ENCODE measurements at regions not wholly inside any gene's neighbourhood (a gene's known extent, or its start where the extent isn't known, plus 50 kb on each side); places are given as distances from the start of the nearest gene placed in this dataset.
"Not testable (repeated sequence)": the region's sequence is repeated elsewhere in the genome, so short reads cannot be mapped to it uniquely, and the experiment has no call there.

DNA sequence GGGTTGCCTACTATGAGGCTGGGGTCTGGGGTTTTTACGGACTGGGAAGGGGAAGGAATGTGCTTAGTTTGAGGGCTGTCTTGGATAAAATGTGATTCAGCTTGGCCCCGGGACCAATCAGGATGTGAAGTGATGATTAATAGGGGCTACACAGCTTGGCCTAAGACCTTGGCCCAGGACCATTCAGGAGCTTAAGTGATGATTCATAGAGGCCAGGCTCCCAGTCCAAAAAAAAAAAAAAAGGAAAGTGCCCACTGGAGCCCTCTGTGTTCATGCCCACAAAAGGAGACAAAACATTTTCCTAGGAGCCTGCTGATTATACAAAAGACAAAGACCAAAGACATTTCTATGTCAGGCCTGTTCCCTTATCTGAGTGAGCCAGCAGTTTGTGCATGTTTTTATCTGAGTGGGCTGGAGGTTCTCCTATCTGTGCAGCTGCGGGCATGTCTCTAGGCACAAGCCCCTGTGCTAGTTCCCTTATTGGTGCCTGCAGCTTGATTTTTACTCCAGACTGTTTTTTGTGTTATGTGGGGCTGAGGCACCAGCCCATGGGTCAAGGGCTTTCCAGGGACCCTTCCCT is 898.2 kb upstream of the GOT2 start:
- Histone ChIP-seq H3K9me3 (no peaks in the 10 kb centered on the region), H3K4me3 (no peak overlapping the region), H3K36me3 (no peaks in the 10 kb centered on the region), H3K27ac (no peak overlapping the region), H3K4me1 (ENCODE audit: insufficient read depth) (no peaks in the 10 kb centered on the region), H3K27me3 (no peaks in the 10 kb centered on the region)
- WGBS, 3 donors, result 33 to 59% (median 38%) methylated on average over 3 of the region's 3 CpGs
- DNase-seq, result no peak
- intact Hi-C loops (cut with DNase I), result no loop called here
- no peak for TF ChIP-seq POLR2A (IDR thresholded peaks at IDR 0.05)
- TF ChIP-seq, protein P1, sequence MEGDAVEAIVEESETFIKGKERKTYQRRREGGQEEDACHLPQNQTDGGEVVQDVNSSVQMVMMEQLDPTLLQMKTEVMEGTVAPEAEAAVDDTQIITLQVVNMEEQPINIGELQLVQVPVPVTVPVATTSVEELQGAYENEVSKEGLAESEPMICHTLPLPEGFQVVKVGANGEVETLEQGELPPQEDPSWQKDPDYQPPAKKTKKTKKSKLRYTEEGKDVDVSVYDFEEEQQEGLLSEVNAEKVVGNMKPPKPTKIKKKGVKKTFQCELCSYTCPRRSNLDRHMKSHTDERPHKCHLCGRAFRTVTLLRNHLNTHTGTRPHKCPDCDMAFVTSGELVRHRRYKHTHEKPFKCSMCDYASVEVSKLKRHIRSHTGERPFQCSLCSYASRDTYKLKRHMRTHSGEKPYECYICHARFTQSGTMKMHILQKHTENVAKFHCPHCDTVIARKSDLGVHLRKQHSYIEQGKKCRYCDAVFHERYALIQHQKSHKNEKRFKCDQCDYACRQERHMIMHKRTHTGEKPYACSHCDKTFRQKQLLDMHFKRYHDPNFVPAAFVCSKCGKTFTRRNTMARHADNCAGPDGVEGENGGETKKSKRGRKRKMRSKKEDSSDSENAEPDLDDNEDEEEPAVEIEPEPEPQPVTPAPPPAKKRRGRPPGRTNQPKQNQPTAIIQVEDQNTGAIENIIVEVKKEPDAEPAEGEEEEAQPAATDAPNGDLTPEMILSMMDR (IDR thresholded peaks at IDR 0.05), result no peak
- no peak for TF ChIP-seq EP300 (IDR thresholded peaks at IDR 0.05)

DNA sequence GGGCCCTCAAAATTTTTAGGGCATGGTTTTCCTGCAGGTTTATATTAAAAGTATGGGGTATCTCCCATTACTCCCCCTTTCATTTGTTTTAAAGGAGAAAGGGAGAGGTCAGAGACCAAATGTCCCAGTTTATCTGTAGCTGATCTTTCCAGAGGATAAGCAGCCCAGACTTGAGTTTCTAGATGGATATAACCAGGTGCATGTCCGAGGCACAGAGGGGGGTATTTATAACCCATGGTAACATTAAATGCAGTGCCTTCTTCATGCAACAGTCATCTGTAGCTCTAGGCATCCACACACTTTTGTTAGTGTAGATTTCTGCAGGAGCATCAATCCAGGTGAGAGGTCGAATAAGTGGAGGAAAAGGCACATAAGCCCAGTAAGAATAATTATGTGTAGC is 890.3 kb upstream of the GOT2 start:
- H3K4me3 ChIP-seq; H3K9me3 ChIP-seq; H3K27me3 ChIP-seq; intact Hi-C loops (cut with DNase I); H3K4me1 ChIP-seq (ENCODE audit: insufficient read depth); H3K36me3 ChIP-seq; H3K27ac ChIP-seq; DNase-seq: not testable (repeated sequence)
- WGBS, 3 donors, result 44 to 65% (median 63%) methylated on average over 2 of the region's 2 CpGs

DNA sequence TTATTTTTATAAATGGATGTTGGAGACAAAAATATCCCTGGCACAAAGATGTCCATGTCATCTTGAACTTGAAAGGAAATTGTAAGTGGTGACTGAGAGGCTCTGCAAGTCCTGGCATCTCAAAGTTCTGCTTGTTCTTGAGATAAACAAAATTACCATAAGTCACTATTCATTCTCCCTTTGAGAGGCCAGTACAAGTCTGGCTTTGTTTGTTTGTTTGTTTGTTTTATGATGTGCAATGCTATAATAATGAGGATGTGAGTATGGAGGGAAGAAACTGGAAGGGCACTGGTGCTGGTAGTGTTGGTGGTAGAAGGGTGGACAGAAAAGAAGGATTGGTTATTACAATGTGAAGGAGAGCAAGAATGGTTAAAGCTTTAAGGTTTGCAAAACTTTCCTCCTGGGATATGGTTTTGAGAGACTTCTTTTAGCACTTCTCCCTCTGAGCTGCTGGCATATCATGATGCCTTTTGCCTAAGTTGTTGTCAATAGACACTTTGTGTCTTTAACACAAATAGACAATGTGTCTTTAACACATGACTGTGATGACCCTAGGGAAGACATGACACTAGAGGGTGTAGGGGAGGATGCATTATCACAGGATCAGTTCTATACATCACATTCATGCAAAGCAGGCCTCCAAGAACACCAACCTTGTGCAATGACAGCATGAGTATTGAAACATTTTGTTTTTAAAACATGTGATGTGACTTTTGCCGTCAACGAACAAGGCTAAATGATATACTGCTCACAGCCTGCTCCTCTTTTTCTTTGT is 880.5 kb upstream of the GOT2 start:
- H3K27me3 ChIP-seq, result no peaks in the 10 kb centered on the region
- no peak for DNase-seq
- TF ChIP-seq EP300 (IDR thresholded peaks at IDR 0.05) (no peak), POLR2A (IDR thresholded peaks at IDR 0.05) (no peak)
- TF ChIP-seq, protein P1 (IDR thresholded peaks at IDR 0.05), result no peak
- no peaks in the 10 kb centered on the region for H3K9me3 ChIP-seq
- no peaks in the 10 kb centered on the region for H3K4me1 ChIP-seq (ENCODE audit: insufficient read depth)
- WGBS, 3 donors, result 84 to 89% (median 89%) methylated on average over 2 of the region's 2 CpGs
- no peaks in the 10 kb centered on the region for H3K36me3 ChIP-seq
- H3K4me3 ChIP-seq, result no peak overlapping the region
- H3K27ac ChIP-seq, result no peak overlapping the region
- intact Hi-C loops (cut with DNase I), result no loop called here

DNA sequence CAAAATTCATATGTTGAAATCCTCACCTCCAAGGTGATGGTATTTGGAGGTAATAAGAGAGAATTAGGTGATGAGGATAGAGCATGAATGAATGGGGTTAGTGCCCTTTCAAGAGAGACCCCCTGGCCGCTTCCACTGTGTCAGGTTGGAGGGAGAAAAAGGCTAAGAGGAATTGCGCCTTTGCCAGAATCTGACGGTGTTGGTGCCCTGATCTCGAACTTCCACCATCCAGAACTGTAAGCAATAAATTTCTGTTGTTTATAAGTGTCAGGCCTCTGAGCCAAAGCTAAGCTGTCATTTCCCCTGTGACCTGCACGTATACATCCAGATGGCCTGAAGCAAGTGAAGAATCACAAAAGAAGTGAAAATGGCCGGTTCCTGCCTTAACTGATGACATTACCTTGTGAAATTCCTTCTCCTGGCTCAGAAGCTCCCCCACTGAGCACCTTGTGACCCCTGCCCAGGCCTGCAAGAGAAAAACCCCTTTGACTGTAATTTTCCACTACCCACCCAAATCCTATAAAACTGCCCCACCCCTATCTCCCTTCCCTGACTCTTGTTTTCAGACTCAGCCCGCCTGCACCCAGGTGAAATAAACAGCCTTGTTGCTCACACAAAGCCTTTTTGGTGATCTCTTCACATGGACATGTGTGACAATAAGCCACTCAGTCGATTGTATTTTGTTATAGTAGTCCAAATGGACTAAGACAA is 878.9 kb upstream of the GOT2 start:
- H3K4me3 ChIP-seq; DNase-seq; H3K36me3 ChIP-seq; H3K27me3 ChIP-seq; intact Hi-C loops (cut with DNase I); H3K4me1 ChIP-seq (ENCODE audit: insufficient read depth); H3K9me3 ChIP-seq; H3K27ac ChIP-seq: not testable (repeated sequence)
- 47 to 53% (median 47%) methylated on average over 8 of the region's 8 CpGs for WGBS, 3 donors

DNA sequence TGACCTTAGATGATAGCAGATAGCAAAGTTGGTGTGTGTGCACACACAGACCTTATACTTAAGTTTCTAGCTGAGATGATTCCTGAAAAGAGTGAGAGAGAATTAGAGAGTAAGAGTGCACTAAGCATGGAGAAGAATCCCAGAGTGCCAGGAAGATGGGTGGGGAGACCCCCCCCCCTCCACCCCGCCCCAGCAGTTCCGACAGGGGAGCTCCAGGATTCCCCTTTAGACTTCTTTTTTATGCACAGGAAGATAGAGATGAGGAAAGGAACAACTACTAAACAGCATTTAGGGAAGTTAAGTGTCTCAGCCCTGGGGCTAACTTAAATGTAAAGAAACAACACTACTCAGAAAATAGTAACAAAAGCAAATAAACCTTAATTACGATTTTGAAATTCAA is 878.0 kb upstream of the GOT2 start:
- H3K9me3 ChIP-seq, result no peaks in the 10 kb centered on the region
- WGBS, 3 donors, result 41 to 57% (median 43%) methylated on average over 3 of the region's 3 CpGs
- no peak overlapping the region for H3K4me3 ChIP-seq
- no peak overlapping the region for H3K27ac ChIP-seq
- H3K36me3 ChIP-seq, result no peaks in the 10 kb centered on the region
- H3K27me3 ChIP-seq, result peaks cover 3% of the 10 kb centered on the region
- intact Hi-C loops (cut with DNase I), result no loop called here
- no peak for DNase-seq
- no peak for TF ChIP-seq POLR2A (IDR thresholded peaks at IDR 0.05)
- TF ChIP-seq EP300 (IDR thresholded peaks at IDR 0.05), result no peak
- H3K4me1 ChIP-seq (ENCODE audit: insufficient read depth), result no peaks in the 10 kb centered on the region

DNA sequence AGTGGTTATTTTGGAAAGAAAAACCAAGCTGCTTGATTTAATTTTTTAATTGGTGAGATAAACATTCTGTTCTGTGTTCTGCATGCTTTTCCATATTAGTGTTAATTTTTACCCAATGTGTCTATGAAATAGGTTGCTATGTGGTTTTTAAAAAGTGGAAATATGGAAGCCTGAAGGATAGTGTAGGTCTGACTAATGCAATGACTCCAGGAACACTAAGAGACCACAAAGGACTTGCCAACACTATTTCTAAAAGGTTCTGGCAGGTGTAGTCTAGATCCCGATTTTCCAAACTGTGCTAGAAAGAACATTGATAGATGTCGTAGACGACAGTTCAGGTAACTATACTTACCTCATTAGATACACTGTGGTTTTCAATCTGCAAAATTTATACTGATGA is 877.4 kb upstream of the GOT2 start:
- DNase-seq, result no peak
- H3K9me3 ChIP-seq, result no peaks in the 10 kb centered on the region
- no peak overlapping the region for H3K27ac ChIP-seq
- H3K4me1 ChIP-seq (ENCODE audit: insufficient read depth), result no peaks in the 10 kb centered on the region
- no peak for TF ChIP-seq EP300 (IDR thresholded peaks at IDR 0.05)
- TF ChIP-seq, protein P1 (IDR thresholded peaks at IDR 0.05), result no peak
- TF ChIP-seq POLR2A (IDR thresholded peaks at IDR 0.05), result no peak
- 56 to 89% (median 87%) methylated on average over 3 of the region's 3 CpGs for WGBS, 3 donors
- peaks cover 3% of the 10 kb centered on the region for H3K27me3 ChIP-seq
- no peak overlapping the region for H3K4me3 ChIP-seq
- no peaks in the 10 kb centered on the region for H3K36me3 ChIP-seq
- intact Hi-C loops (cut with DNase I), result no loop called here

Data from ovary (tissue), 7 donors.